HT-29 (cell line): ENCODE measurements at regions not wholly inside any gene's neighbourhood (a gene's known extent, or its start where the extent isn't known, plus 50 kb on each side); places are given as distances from the start of the nearest gene placed in this dataset.
A peak's percentile ranks its signal among the peaks of the same experiment; 100 is the strongest.

Experiments
- DNase-seq: peaks from one replicate; pipeline ENCODE4 v3.0.0-alpha.2; 2015; ENCODE audit warnings: low spot score

DNA sequence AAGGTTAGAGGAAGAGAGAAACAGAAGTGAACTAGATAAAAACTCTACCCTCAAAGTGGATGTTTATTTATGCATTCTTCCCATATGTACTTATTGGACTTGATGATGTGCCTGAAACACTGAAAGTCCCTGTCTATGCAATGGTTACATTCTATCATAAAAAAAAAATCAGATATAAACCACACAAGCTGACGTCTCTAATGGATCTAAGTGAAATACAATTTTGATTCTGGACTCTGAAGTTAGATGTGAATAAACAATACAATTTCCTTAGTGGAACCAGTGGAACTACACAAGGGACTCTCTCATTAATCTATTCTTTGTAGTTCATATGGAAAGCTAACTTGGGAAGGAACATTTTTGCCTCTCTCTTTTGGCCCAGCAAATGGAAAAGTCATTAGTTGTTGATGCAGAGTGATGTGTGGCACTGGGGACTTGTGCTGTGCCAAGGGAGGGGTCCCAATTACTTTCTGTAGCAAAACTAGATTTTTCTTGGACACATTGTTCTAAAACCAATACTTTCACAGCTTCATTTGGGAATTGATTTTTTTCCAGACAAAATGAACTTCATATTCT is 376.8 kb downstream of the TRIB2 start:
- no peak for DNase-seq

GRCh38 chr2:13102397-13103063 is 385.8 kb downstream of the TRIB2 start:
- DNase-seq: no peak

GRCh38 chr2:13103151-13103550 is 386.4 kb downstream of the TRIB2 start:
- DNase-seq: no peak

DNA sequence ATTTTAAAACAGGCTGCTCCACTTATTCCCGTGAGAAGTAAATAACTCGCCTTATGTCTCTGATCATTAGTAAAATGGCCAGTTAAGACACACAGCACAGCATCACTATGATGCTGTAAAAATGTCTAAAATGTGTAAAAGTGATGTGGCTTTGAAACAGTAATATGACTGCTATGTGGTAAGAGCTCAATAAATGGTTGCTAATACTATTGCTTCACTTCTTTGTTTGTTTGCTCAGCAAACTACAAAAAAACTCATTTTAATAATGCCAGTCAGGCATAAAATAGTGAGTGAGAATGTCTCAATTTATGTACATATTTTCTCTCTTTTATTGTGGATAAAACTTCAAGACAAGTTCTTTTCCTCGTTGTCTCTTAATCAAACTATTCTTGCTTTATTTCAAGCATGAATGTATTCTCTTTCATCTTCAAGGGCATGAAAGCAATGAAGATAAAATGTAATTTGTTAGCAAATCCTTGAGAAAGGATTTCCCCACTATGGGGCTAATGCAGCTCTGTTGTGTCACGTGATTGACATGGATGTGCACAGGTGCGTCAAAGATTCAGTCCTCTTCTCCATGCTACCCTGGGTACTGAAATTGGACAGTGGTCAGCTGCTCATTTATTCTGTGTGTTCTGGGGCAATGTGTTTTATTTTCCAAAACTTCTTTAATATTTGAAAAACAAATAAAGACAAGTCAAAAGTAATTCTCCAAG is 387.2 kb downstream of the TRIB2 start:
- no peak for DNase-seq

- DNase-seq: no peak
These were observed 388.0 kb downstream of the TRIB2 start for GRCh38 chr2:13104723-13105122.

GRCh38 chr2:13106302-13106701 is 389.6 kb downstream of the TRIB2 start:
- no peak for DNase-seq

GRCh38 chr2:13109516-13109915 is 392.8 kb downstream of the TRIB2 start:
- DNase-seq: no peak

DNA sequence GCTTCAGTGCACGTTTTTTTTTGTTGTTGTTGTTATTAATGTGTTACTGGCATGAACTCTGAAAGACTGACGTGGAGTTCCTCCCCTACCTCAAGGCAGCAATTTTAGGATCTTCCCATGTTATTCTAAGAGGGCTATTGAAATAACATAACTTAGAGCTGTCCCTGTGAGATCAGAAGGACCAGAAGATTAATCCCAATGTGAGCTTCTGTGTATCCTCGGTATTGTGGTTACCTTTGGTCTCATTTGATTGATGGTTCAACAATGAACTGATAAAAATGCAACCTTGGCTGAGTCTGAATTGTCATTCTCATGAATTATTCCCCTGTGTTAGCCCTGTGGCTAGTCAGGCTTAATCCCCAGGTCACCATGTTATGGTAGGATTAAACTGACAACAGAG is 394.1 kb downstream of the TRIB2 start:
- DNase-seq: no peak

DNA sequence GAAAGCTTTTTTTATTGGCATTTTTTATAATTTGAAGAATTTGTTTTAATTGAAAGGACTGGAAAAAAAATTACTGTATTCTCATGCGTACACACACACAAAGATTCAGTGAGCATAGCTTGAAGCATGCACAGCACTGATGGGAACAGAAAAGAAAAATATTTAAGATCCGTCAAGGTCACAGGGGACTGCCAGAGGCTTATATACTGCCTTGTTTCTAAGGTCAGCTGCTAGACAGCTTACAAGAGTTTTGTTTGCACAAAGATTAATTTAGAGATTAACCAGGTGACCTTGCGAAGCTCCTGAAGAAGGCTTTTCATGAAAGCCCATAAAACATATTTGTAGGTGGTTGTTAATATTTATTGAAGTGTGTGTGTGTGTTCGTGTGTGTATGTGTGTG is 396.3 kb downstream of the TRIB2 start:
- no peak for DNase-seq

GRCh38 chr2:13114391-13114790 is 397.7 kb downstream of the TRIB2 start:
- DNase-seq: no peak

DNA sequence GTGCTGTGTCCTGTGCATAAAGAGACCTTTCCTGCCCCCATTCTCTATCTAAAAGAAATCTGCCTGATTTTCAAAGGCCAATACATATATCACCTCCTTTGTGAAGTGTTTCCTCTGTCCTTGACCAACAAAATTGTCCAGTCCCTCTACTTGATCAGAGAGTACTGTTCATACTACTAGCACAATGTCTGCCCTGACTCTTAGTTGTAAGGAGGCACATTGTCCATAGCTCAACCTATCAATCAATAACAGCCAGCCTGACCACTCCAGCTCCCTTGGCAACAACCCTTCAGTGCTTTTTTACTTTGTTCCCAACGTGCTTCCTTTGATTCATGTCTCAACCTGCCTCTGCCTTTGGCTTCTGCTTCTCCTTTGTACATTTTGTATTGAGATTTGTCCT is 398.9 kb downstream of the TRIB2 start:
- DNase-seq: no peak

DNA sequence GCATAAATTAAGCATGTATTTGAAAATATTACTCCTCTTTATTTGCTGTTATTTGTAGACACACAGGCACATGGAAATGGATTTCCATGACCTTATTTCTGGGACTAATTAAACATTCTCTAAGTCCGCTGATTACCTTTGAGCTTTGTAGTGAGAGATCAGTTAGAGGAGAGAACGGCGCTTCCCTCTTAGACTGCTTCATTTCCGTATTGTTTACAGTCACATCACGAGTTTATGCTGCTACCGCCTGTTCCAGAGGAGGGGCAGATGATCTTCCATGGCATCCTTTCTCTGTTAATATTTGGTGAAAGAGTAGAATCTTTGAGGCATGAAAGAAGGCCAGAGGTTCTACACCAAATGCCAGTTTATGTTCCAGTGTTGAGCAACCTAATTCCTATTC is 404.4 kb downstream of the TRIB2 start:
- DNase-seq: no peak

GRCh38 chr2:13128139-13128538 is 411.4 kb downstream of the TRIB2 start:
- no peak for DNase-seq

- DNase-seq: no peak
These were observed 418.6 kb downstream of the TRIB2 start for GRCh38 chr2:13135369-13135768.

GRCh38 chr2:13135856-13136255 is 419.1 kb downstream of the TRIB2 start:
- DNase-seq: no peak

GRCh38 chr2:13137679-13138078 is 420.9 kb downstream of the TRIB2 start:
- no peak for DNase-seq

GRCh38 chr2:13141315-13141714 is 424.6 kb downstream of the TRIB2 start:
- DNase-seq: no peak

DNA sequence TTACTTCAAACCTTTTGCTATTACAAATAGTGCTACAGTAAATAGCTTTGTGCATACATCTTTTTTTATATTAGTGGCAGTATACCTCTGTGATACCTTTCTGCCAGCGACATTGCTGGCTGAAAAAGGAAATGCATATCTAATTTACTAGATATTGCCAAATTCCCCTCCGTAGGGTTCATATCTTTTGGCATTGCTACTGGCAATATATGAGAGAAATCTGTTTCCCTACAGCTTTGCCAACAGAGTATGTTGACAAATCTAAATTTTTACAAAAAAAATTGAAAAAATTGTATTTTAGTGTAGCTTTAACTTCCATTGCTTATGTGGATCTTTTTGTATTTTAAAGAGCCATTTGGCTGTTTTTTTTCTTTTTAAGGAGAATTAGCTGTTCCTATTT is 426.7 kb downstream of the TRIB2 start:
- no peak for DNase-seq

DNA sequence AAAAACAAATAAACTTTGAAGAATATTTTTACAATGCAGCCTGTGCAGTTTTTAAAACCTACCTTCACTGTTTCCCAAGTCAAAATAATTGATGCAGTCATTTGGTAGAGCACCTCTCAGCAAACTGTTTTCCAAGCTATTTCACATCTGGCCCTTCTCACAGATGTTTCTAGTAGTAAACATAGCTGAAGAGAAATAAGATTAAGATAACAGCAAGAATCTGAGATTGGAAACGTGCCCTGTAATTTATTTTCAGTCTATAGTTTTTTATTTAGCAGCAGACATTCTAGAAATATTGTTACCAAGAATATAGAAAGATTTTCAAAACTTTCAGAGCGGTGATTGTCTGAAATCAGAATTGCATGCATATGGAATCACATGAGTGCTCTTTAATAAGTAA is 440.2 kb downstream of the TRIB2 start:
- DNase-seq: no peak

GRCh38 chr2:13158466-13158865 is 441.7 kb downstream of the TRIB2 start:
- no peak for DNase-seq

GRCh38 chr2:13180729-13181128 is 464.0 kb downstream of the TRIB2 start:
- no peak for DNase-seq

GRCh38 chr2:13193075-13193474 is 476.3 kb downstream of the TRIB2 start:
- DNase-seq: peak; percentile 16

- no peak for DNase-seq
These were observed 477.2 kb downstream of the TRIB2 start for GRCh38 chr2:13193900-13194299.
